ENCODE measurements at regions not wholly inside any gene's neighbourhood (a gene's known extent, or its start where the extent isn't known, plus 50 kb on each side); places are given as distances from the start of the nearest gene placed in this dataset.

DNA sequence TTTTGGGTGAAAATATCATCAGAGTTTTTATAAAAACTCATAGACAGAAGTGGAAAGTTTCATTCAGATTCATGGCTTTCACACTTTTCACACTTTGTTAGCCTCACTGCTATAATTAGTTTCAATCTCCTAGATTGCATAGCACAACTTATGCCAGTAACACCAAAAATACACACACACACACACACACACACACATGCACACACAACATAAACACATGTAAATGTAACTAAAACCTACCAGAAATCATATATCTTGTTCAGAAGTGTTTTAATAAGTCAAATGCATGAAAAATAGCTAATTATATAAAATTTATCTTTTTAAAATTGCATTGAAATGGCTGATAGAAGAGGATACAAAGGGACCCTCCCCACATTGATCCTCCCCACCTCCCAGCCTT is 347.8 kb upstream of the SLC35B3 start:
- no peak for TF ChIP-seq TAF1 (IDR thresholded peaks at IDR 0.05; ENCODE audit: borderline replicate concordance, insufficient read depth, low read length)
- TF ChIP-seq SIN3A (IDR thresholded peaks at IDR 0.05; ENCODE audit: borderline replicate concordance, insufficient read depth, low read length), result no peak
- TF ChIP-seq FOXP2 (optimal IDR thresholded peaks at IDR 0.05; ENCODE audit: borderline replicate concordance, extremely low read depth, extremely low read length, insufficient read depth), result no peak
- TF ChIP-seq REST (IDR thresholded peaks at IDR 0.05; ENCODE audit: insufficient read depth in 1 of 2, low read depth in 2 of 2, low read length in 2 of 2), result no peak
- no peak for TF ChIP-seq POLR2AphosphoS5 (IDR thresholded peaks at IDR 0.05; ENCODE audit: low read depth, low read length)

- TF ChIP-seq POLR2AphosphoS5 (IDR thresholded peaks at IDR 0.05; ENCODE audit: low read depth, low read length) (no peak), FOXP2 (optimal IDR thresholded peaks at IDR 0.05; ENCODE audit: borderline replicate concordance, extremely low read depth, extremely low read length, insufficient read depth) (no peak), SIN3A (IDR thresholded peaks at IDR 0.05; ENCODE audit: borderline replicate concordance, insufficient read depth, low read length) (no peak), TAF1 (IDR thresholded peaks at IDR 0.05; ENCODE audit: borderline replicate concordance, insufficient read depth, low read length) (no peak), REST (IDR thresholded peaks at IDR 0.05; ENCODE audit: insufficient read depth in 1 of 2, low read depth in 2 of 2, low read length in 2 of 2) (no peak)
Measured at GRCh38 chr6:8780653-8781052, 345.3 kb upstream of the SLC35B3 start.

- TF ChIP-seq FOXP2 (optimal IDR thresholded peaks at IDR 0.05; ENCODE audit: borderline replicate concordance, extremely low read depth, extremely low read length, insufficient read depth) (no peak), TAF1 (IDR thresholded peaks at IDR 0.05; ENCODE audit: borderline replicate concordance, insufficient read depth, low read length) (no peak), SIN3A (IDR thresholded peaks at IDR 0.05; ENCODE audit: borderline replicate concordance, insufficient read depth, low read length) (no peak), POLR2AphosphoS5 (IDR thresholded peaks at IDR 0.05; ENCODE audit: low read depth, low read length) (no peak), REST (IDR thresholded peaks at IDR 0.05; ENCODE audit: insufficient read depth in 1 of 2, low read depth in 2 of 2, low read length in 2 of 2) (no peak)
Measured at GRCh38 chr6:8764733-8765132, 329.4 kb upstream of the SLC35B3 start.

GRCh38 chr6:8760951-8761350 is 325.6 kb upstream of the SLC35B3 start:
- TF ChIP-seq REST (IDR thresholded peaks at IDR 0.05; ENCODE audit: insufficient read depth in 1 of 2, low read depth in 2 of 2, low read length in 2 of 2) (no peak), FOXP2 (optimal IDR thresholded peaks at IDR 0.05; ENCODE audit: borderline replicate concordance, extremely low read depth, extremely low read length, insufficient read depth) (no peak)

GRCh38 chr6:8758412-8758811 is 323.1 kb upstream of the SLC35B3 start:
- TF ChIP-seq REST (IDR thresholded peaks at IDR 0.05; ENCODE audit: insufficient read depth in 1 of 2, low read depth in 2 of 2, low read length in 2 of 2) (no peak), FOXP2 (optimal IDR thresholded peaks at IDR 0.05; ENCODE audit: borderline replicate concordance, extremely low read depth, extremely low read length, insufficient read depth) (no peak), TAF1 (IDR thresholded peaks at IDR 0.05; ENCODE audit: borderline replicate concordance, insufficient read depth, low read length) (no peak), SIN3A (IDR thresholded peaks at IDR 0.05; ENCODE audit: borderline replicate concordance, insufficient read depth, low read length) (no peak), POLR2AphosphoS5 (IDR thresholded peaks at IDR 0.05; ENCODE audit: low read depth, low read length) (no peak)

Measured in PFSK-1 (cell line).